Left cardiac atrium (tissue), 4 donors: ENCODE measurements at regions not wholly inside any gene's neighbourhood (a gene's known extent, or its start where the extent isn't known, plus 50 kb on each side); places are given as distances from the start of the nearest gene placed in this dataset.

Experiments used
- ATAC-seq, 2 donors: fragments of 200-7000 bp; cut with Tn5 transposase; one replicate each; pipeline ENCODE4 v1.9.1; 2020; ENCODE audit warnings: mild to moderate bottlenecking in 2 of 2, moderate library complexity in 2 of 2
- DNase-seq: peaks from one replicate; pipeline ENCODE4 v3.0.0-alpha.2; 2020
- intact Hi-C, 2 donors: fragments of 100-400 bp; cut with DNase I; formaldehyde crosslinking; loops; one replicate each; pipeline versions ENCODE4 v1.14.1 to v1.15.1; 2022 to 2023
- donor health status: DM: no; HTN: yes; CAD: no.
- donor health status: DM: no; HTN: yes; CAD: no; lungs with severe emphysema.
- donor health status: DM: yes; HTN: yes; CAD: no.
- donor health status: Dilated cardiomyopathy.

DNA sequence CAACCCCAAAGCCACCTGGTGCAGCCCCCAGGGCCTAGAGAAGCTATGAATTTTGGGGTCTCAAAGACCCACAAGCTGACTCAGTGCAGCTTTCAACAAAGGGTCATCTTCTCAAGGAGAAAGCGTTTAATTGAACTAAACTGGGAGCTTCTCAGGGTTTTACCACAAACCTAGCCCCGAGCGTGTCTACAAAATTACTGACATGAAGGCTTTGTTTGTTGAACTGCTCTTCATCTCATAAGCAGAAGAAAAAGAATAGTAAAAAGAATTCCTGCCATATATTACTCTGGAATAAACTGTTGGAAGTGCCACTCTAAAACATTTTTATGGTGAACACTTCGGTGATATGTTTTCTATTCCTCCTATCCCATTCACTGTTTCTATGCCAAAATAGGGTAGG lies 50.8 kb upstream of the INCENP start:
- ATAC-seq (no peak), DNase-seq (no peak)
- intact Hi-C loops, result loop anchor here in 1 of 2 donors (10.0 kb wide), 1 partner anchor 268 kb away; no protein-coding TSS in a partner anchor

DNA sequence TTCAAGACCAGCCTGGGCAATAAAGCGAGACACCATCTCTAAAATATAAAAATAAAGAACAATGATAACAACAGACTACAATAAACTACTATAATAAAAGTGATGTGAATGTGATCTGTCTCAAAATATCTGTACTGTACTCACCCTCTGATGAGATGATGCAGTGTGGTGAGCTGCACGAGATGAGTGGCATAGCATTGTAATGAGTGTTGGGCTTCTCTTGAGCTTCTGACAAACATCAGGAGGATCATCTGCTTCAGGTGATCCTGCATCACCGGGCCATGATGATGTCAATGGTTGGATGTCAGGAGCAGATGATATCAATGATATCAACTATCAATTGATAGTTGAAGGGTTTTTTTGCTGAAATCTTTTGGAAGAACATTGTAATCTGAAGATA lies 52.4 kb upstream of the INCENP start:
- no peak for DNase-seq
- no peak for ATAC-seq
- intact Hi-C loops, result loop anchor here in 1 of 2 donors (10.0 kb wide), 1 partner anchor 267 kb away; no protein-coding TSS in a partner anchor

DNA sequence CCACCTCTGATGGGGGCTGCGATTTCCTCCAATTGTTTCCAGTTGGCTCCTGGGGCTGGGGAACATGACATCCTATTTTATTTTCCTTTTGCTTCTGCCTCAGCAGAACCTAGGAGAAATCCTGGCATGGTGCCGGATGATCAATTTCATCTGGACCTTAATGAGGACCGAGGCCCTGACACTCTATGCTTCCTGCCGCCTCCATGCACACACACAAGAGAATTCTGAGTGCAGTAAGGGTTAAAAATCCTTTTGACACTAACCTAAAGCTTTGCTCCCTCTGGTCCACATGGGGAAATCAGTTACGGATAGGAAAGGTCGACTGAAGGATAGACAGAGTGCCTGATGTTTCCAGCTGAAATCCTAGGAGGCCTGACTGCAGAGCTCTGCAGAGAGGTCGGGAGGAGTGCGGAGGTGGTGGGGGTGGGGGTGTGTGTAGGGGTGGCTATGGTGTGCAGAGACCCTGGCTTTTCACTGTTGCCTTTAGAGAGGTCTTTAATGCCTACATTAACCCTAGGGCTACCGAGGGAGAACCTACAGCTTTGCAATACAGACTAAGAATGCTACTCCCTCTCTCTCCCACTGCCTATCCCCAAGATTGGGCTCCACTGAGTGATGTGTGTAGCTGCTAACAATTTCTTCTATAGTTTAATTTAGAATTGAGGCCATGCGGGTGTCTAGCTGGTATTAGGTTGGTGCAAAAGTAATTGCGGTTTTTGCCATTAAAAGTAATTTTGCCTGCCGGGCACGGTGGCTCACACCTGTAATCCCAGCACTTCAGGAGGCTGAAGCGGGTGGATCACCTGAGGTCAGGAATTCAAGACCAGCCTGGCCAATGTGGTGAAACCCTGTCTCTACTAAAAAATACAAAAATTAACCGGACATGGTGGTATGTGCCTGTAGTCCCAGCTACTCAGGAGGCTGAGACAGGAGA lies 53.6 kb upstream of the INCENP start:
- intact Hi-C loops, result loop anchor here (10.0 kb wide), 2 partner anchors 65 to 265 kb away; no protein-coding TSS in a partner anchor
- DNase-seq (no peak), ATAC-seq (no peak)

DNA sequence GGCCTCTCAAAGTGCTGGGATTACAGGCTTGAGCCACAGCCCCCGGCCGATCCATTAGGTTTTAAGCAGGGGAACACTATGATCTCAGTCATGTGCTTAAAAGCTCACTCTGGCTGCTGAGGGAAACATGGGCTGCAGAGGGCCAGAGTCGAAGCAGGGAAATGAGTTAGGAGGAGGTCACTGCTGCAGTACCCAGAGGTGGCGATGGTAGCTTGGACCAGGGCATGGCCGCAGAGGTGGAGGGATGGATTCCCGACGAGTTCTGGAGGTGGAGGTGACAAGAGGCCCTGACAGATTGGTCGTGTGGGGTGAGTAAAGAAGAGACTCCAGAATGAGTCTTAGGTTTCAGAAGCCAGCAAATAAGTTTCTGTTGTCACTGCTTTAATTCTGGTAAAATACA lies 54.4 kb upstream of the INCENP start:
- no peak for ATAC-seq
- intact Hi-C loops, result loop anchor here in 1 of 2 donors (10.0 kb wide), 1 partner anchor 65 kb away; no protein-coding TSS in a partner anchor
- no peak for DNase-seq

GRCh38 chr11:62068730-62069129 lies 55.1 kb upstream of the INCENP start:
- no peak for ATAC-seq
- DNase-seq, result no peak
- intact Hi-C loops, result loop anchor here in 1 of 2 donors (10.0 kb wide), 1 partner anchor 64 kb away; no protein-coding TSS in a partner anchor

- no peak for ATAC-seq
- intact Hi-C loops, result loop anchor here in 1 of 2 donors (10.0 kb wide), 1 partner anchor 63 kb away; no protein-coding TSS in a partner anchor
- DNase-seq, result no peak
These were observed 56.1 kb upstream of the INCENP start for GRCh38 chr11:62067741-62068140.

DNA sequence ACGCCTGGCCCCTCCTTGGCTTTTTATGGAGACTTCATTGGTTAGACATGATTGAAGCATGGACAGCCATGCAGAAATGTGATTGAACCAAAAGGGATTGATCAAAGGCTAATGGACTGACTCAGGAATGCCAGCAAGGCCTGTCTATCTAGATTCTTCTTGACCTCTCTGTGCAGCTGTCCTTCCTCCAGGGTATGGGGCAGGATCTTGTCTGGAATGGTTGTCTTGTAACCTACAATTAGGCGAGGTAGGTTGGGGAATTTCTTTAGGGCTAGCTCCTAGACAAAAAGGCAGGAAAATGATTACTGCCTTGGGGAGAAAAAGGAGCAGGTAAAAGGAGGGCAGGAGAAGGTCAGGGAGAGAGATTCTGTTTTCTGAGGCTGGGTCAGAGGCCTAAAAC lies 59.6 kb upstream of the INCENP start:
- intact Hi-C loops, result loop anchor here in 1 of 2 donors (10.0 kb wide), 1 partner anchor 59 kb away; no protein-coding TSS in a partner anchor
- ATAC-seq (no peak), DNase-seq (no peak)

DNA sequence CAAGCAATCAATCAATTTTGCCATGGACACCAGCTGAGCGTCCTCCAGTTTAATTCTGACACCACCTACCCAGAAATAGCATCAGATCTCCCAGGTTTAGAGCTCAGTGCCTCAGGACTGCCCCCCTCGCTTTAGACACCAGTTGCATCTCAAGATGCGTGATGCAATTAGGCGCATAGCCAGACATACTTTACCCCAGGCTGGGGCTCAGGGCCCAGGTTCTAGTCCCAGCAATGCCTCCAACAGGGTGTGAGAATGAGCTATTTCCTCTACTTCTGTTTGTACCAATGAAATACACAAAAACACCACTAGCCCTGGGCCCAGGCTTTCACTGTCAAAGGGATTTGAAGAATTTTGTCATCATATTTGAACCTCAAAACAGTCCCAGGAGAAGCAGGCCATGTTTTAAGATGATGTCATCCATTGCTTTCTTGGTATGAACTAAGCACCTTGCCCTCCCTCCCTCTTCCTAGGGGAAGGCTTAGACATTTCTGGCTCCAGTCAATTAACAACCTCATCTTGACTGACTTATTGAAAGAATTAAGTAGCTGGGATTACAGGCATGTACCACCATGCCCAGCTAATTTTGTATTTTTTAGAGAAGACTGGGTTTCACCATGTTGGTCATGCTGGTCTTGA lies 61.5 kb upstream of the INCENP start:
- DNase-seq, result no peak
- ATAC-seq, result no peak
- intact Hi-C loops, result loop anchor here in 1 of 2 donors (10.0 kb wide), 1 partner anchor 58 kb away; no protein-coding TSS in a partner anchor

- DNase-seq (no peak), ATAC-seq (peak; percentile 44 to 64)
- intact Hi-C loops, result loop anchor here in 1 of 2 donors (10.0 kb wide), 1 partner anchor 57 kb away; no protein-coding TSS in a partner anchor
These were observed 62.2 kb upstream of the INCENP start for GRCh38 chr11:62061356-62062222.

DNA sequence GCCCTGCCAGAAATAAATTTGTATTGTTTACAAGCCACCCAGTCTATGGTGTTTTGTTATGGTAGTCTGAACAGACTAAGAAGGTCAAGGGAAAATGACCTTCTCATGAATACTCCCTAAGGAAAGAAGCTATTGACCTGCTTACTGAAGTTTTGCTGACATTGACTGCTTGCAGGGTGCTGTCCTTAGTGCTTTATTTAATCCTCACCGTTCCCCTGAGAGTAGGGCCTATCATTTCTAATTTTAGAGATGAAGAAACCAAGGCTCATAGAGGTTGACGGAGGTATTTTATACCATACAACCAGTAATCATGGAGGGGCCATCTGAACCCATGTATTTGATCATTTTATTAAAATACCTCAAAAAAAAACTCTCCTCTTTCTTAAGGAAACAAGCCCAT lies 66.7 kb upstream of the INCENP start:
- ATAC-seq (peak in 1 of 2 donors; percentile 25), DNase-seq (no peak)
- intact Hi-C loops, result no loop called here

GRCh38 chr11:62055970-62056369 lies 67.8 kb upstream of the INCENP start:
- no peak for ATAC-seq
- DNase-seq, result no peak

GRCh38 chr11:62054484-62055121 lies 69.2 kb upstream of the INCENP start:
- intact Hi-C loops, result no loop called here
- ATAC-seq (peak in 1 of 2 donors; percentile 47), DNase-seq (no peak)

More at GRCh38 chr11:62055970-62056369, 67.8 kb upstream of the INCENP start:
- intact Hi-C loops, result no loop called here

- ATAC-seq (no peak), DNase-seq (no peak)
- intact Hi-C loops, result no loop called here
These were observed 69.7 kb upstream of the INCENP start for GRCh38 chr11:62054081-62054480.

- no peak for DNase-seq
- intact Hi-C loops, result no loop called here
- no peak for ATAC-seq
These were observed 73.1 kb upstream of the INCENP start for GRCh38 chr11:62050716-62051115.

DNA sequence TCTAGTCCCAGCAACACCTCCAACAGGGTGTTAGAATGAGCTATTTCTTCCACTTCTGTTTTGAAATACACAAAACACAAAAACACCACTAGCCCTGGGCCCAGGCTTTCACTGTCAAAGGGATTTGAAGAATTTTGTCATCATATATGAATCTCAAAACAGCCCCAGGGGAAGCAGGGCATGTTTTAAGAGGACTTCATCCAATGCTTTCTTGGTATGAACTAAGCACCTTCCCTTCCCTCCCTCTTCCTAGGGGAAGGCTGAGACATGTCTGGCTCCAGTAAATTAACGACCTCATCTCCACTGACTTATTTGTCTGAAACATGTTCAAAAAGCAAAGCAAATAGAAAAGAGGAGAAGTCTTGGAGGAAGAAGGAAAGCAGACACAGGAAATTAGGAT lies 75.7 kb upstream of the INCENP start:
- DNase-seq, result no peak
- ATAC-seq, result no peak
- intact Hi-C loops, result no loop called here

DNA sequence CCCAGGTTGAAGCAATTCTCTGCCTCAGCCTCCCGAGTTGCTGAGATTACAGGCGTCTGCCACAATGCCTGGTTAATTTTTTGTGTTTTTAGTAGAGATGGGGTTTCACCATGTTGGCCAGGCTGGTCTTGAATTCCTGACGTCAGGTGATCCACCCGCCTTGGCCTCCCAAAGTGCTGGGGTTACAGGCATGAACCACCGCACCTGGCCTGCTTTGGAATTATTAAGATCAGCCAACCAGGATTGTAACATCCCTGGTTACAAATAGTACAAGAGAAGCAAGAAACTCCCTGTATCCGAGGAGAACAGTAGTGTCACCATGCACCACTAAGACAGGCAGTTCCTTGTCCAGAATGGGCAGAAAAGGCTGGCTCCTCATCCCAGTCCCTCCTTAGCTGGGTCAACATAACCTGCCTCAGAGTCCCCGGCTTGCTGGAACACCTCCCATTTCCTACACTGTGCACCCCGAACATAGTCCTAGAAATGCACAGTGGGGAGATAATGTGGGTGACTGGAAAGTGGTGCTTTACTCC lies 77.2 kb upstream of the INCENP start:
- intact Hi-C loops, result no loop called here

GRCh38 chr11:62044639-62045121 lies 77.2 kb upstream of the FTH1 start:
- DNase-seq, result no peak
- no peak for ATAC-seq
- intact Hi-C loops, result no loop called here

More for the DNA sequence above, 77.2 kb upstream of the INCENP start:
- ATAC-seq (no peak), DNase-seq (no peak)

GRCh38 chr11:62035293-62035692 lies 67.9 kb upstream of the FTH1 start:
- no peak for ATAC-seq
- intact Hi-C loops, result no loop called here

More at GRCh38 chr11:62035293-62035692, 67.9 kb upstream of the FTH1 start:
- DNase-seq, result no peak
